ENCODE measurements at regions not wholly inside any gene's neighbourhood (a gene's known extent, or its start where the extent isn't known, plus 50 kb on each side); places are given as distances from the start of the nearest gene placed in this dataset.
"Not testable (repeated sequence)": the region's sequence is repeated elsewhere in the genome, so short reads cannot be mapped to it uniquely, and the experiment has no call there.

- Histone ChIP-seq H3K9ac (ENCODE audit: low read length) (no peak overlapping the region), H3K36me3 (ENCODE audit: control insufficient read depth, insufficient read depth, low read length) (no peaks in the 10 kb centered on the region), H3K4me1 (ENCODE audit: control insufficient read depth, insufficient read depth, low read length) (no peaks in the 10 kb centered on the region), H3K27ac (ENCODE audit: low read depth, low read length) (no peak overlapping the region), H3K4me3 (ENCODE audit: low read depth, low read length) (no peak overlapping the region), H3K9me3 (ENCODE audit: control insufficient read depth, insufficient read depth, low read depth, low read length) (no peaks in the 10 kb centered on the region), H3K27me3 (ENCODE audit: control insufficient read depth, insufficient read depth, low read length) (no peaks in the 10 kb centered on the region)
Measured at GRCh38 chr12:46711756-46712155, 114.0 kb downstream of the SLC38A4 start.

- Histone ChIP-seq H3K27ac (ENCODE audit: low read depth, low read length) (no peak overlapping the region), H3K4me3 (ENCODE audit: low read depth, low read length) (no peak overlapping the region), H3K9me3 (ENCODE audit: control insufficient read depth, insufficient read depth, low read depth, low read length) (no peaks in the 10 kb centered on the region), H3K9ac (ENCODE audit: low read length) (no peak overlapping the region), H3K4me1 (ENCODE audit: control insufficient read depth, insufficient read depth, low read length) (no peaks in the 10 kb centered on the region), H3K36me3 (ENCODE audit: control insufficient read depth, insufficient read depth, low read length) (no peaks in the 10 kb centered on the region), H3K27me3 (ENCODE audit: control insufficient read depth, insufficient read depth, low read length) (no peaks in the 10 kb centered on the region)
Measured at GRCh38 chr12:46710125-46710743, 115.6 kb downstream of the SLC38A4 start.

GRCh38 chr12:46702581-46703344, 123.0 kb downstream of the SLC38A4 start:
- Histone ChIP-seq H3K9me3 (ENCODE audit: control insufficient read depth, insufficient read depth, low read depth, low read length) (peaks cover 3% of the 10 kb centered on the region), H3K27me3 (ENCODE audit: control insufficient read depth, insufficient read depth, low read length) (no peaks in the 10 kb centered on the region), H3K9ac (ENCODE audit: low read length) (no peak overlapping the region), H3K36me3 (ENCODE audit: control insufficient read depth, insufficient read depth, low read length) (no peaks in the 10 kb centered on the region), H3K27ac (ENCODE audit: low read depth, low read length) (no peak overlapping the region), H3K4me1 (ENCODE audit: control insufficient read depth, insufficient read depth, low read length) (no peaks in the 10 kb centered on the region; the same call in 1 of the 2 replicates), H3K4me3 (ENCODE audit: low read depth, low read length) (no peak overlapping the region)

- no peak overlapping the region for H3K4me3 ChIP-seq (ENCODE audit: low read depth, low read length)
Measured at GRCh38 chr12:46701356-46701755, 124.4 kb downstream of the SLC38A4 start.

GRCh38 chr12:46699986-46700385, 125.8 kb downstream of the SLC38A4 start:
- H3K36me3 ChIP-seq (ENCODE audit: control insufficient read depth, insufficient read depth, low read length): no peaks in the 10 kb centered on the region
- no peak overlapping the region for H3K4me3 ChIP-seq (ENCODE audit: low read depth, low read length)
- H3K4me1 ChIP-seq (ENCODE audit: control insufficient read depth, insufficient read depth, low read length): no peaks in the 10 kb centered on the region; the same call in 1 of the 2 replicates
- H3K27ac ChIP-seq (ENCODE audit: low read depth, low read length): no peak overlapping the region
- H3K9me3 ChIP-seq (ENCODE audit: control insufficient read depth, insufficient read depth, low read depth, low read length): peaks cover 3% of the 10 kb centered on the region
- H3K9ac ChIP-seq (ENCODE audit: low read length): no peak overlapping the region
- H3K27me3 ChIP-seq (ENCODE audit: control insufficient read depth, insufficient read depth, low read length): no peaks in the 10 kb centered on the region

More at GRCh38 chr12:46701356-46701755, 124.4 kb downstream of the SLC38A4 start:
- Histone ChIP-seq H3K9me3 (ENCODE audit: control insufficient read depth, insufficient read depth, low read depth, low read length) (peaks cover 3% of the 10 kb centered on the region), H3K4me1 (ENCODE audit: control insufficient read depth, insufficient read depth, low read length) (no peaks in the 10 kb centered on the region; the same call in 1 of the 2 replicates), H3K27ac (ENCODE audit: low read depth, low read length) (no peak overlapping the region), H3K36me3 (ENCODE audit: control insufficient read depth, insufficient read depth, low read length) (no peaks in the 10 kb centered on the region), H3K9ac (ENCODE audit: low read length) (no peak overlapping the region), H3K27me3 (ENCODE audit: control insufficient read depth, insufficient read depth, low read length) (no peaks in the 10 kb centered on the region)

GRCh38 chr12:46698003-46698402, 127.8 kb downstream of the SLC38A4 start:
- Histone ChIP-seq H3K4me1 (ENCODE audit: control insufficient read depth, insufficient read depth, low read length) (no peaks in the 10 kb centered on the region; the same call in 1 of the 2 replicates), H3K9me3 (ENCODE audit: control insufficient read depth, insufficient read depth, low read depth, low read length) (peaks cover 3% of the 10 kb centered on the region), H3K9ac (ENCODE audit: low read length) (no peak overlapping the region), H3K36me3 (ENCODE audit: control insufficient read depth, insufficient read depth, low read length) (no peaks in the 10 kb centered on the region), H3K27ac (ENCODE audit: low read depth, low read length) (no peak overlapping the region), H3K4me3 (ENCODE audit: low read depth, low read length) (no peak overlapping the region), H3K27me3 (ENCODE audit: control insufficient read depth, insufficient read depth, low read length) (no peaks in the 10 kb centered on the region)

GRCh38 chr12:46693518-46693917, 132.3 kb downstream of the SLC38A4 start:
- H3K36me3 ChIP-seq (ENCODE audit: control insufficient read depth, insufficient read depth, low read length): no peaks in the 10 kb centered on the region
- H3K4me3 ChIP-seq (ENCODE audit: low read depth, low read length): no peak overlapping the region
- no peak overlapping the region for H3K9ac ChIP-seq (ENCODE audit: low read length)
- no peaks in the 10 kb centered on the region for H3K4me1 ChIP-seq (ENCODE audit: control insufficient read depth, insufficient read depth, low read length)
- H3K9me3 ChIP-seq (ENCODE audit: control insufficient read depth, insufficient read depth, low read depth, low read length): peaks cover 3% of the 10 kb centered on the region; the same call in 1 of the 2 replicates
- H3K27ac ChIP-seq (ENCODE audit: low read depth, low read length): no peak overlapping the region
- no peaks in the 10 kb centered on the region for H3K27me3 ChIP-seq (ENCODE audit: control insufficient read depth, insufficient read depth, low read length)

GRCh38 chr12:46693034-46693433, 132.8 kb downstream of the SLC38A4 start:
- Histone ChIP-seq H3K36me3 (ENCODE audit: control insufficient read depth, insufficient read depth, low read length) (no peaks in the 10 kb centered on the region), H3K4me1 (ENCODE audit: control insufficient read depth, insufficient read depth, low read length) (no peaks in the 10 kb centered on the region), H3K9me3 (ENCODE audit: control insufficient read depth, insufficient read depth, low read depth, low read length) (peaks cover 3% of the 10 kb centered on the region; the same call in 1 of the 2 replicates), H3K27ac (ENCODE audit: low read depth, low read length) (no peak overlapping the region), H3K9ac (ENCODE audit: low read length) (no peak overlapping the region), H3K27me3 (ENCODE audit: control insufficient read depth, insufficient read depth, low read length) (no peaks in the 10 kb centered on the region), H3K4me3 (ENCODE audit: low read depth, low read length) (no peak overlapping the region)

GRCh38 chr12:46692606-46693005, 133.2 kb downstream of the SLC38A4 start:
- no peak overlapping the region for H3K9ac ChIP-seq (ENCODE audit: low read length)
- H3K4me1 ChIP-seq (ENCODE audit: control insufficient read depth, insufficient read depth, low read length): no peaks in the 10 kb centered on the region
- no peaks in the 10 kb centered on the region for H3K9me3 ChIP-seq (ENCODE audit: control insufficient read depth, insufficient read depth, low read depth, low read length)
- H3K36me3 ChIP-seq (ENCODE audit: control insufficient read depth, insufficient read depth, low read length): no peaks in the 10 kb centered on the region
- H3K4me3 ChIP-seq (ENCODE audit: low read depth, low read length): no peak overlapping the region
- H3K27me3 ChIP-seq (ENCODE audit: control insufficient read depth, insufficient read depth, low read length): no peaks in the 10 kb centered on the region
- no peak overlapping the region for H3K27ac ChIP-seq (ENCODE audit: low read depth, low read length)

- H3K4me1 ChIP-seq (ENCODE audit: control insufficient read depth, insufficient read depth, low read length): no peaks in the 10 kb centered on the region
- no peak overlapping the region for H3K4me3 ChIP-seq (ENCODE audit: low read depth, low read length)
- H3K36me3 ChIP-seq (ENCODE audit: control insufficient read depth, insufficient read depth, low read length): no peaks in the 10 kb centered on the region
- H3K27ac ChIP-seq (ENCODE audit: low read depth, low read length): no peak overlapping the region
- peaks cover 19% of the 10 kb centered on the region for H3K9me3 ChIP-seq (ENCODE audit: control insufficient read depth, insufficient read depth, low read depth, low read length)
- H3K9ac ChIP-seq (ENCODE audit: low read length): no peak overlapping the region
- H3K27me3 ChIP-seq (ENCODE audit: control insufficient read depth, insufficient read depth, low read length): no peaks in the 10 kb centered on the region
Measured at GRCh38 chr12:46686267-46686942, 139.4 kb downstream of the SLC38A4 start.

GRCh38 chr12:46684243-46684642, 141.6 kb downstream of the SLC38A4 start:
- H3K27me3 ChIP-seq (ENCODE audit: control insufficient read depth, insufficient read depth, low read length); H3K4me1 ChIP-seq (ENCODE audit: control insufficient read depth, insufficient read depth, low read length); H3K36me3 ChIP-seq (ENCODE audit: control insufficient read depth, insufficient read depth, low read length); H3K9ac ChIP-seq (ENCODE audit: low read length); H3K27ac ChIP-seq (ENCODE audit: low read depth, low read length); H3K4me3 ChIP-seq (ENCODE audit: low read depth, low read length): not testable (repeated sequence)
- H3K9me3 ChIP-seq (ENCODE audit: control insufficient read depth, insufficient read depth, low read depth, low read length): peaks cover 19% of the 10 kb centered on the region

Data from HUES6 (cell line).